ENCODE measurements at regions not wholly inside any gene's neighbourhood (a gene's known extent, or its start where the extent isn't known, plus 50 kb on each side); places are given as distances from the start of the nearest gene placed in this dataset.

- Histone ChIP-seq H3K9me3 (ENCODE audit: low read length) (no peaks in the 10 kb centered on the region), H4K20me1 (ENCODE audit: insufficient read depth) (no peaks in the 10 kb centered on the region), H3K36me3 (ENCODE audit: insufficient read depth, low read length) (no peaks in the 10 kb centered on the region), H3K4me3 (ENCODE audit: low read length) (no peak overlapping the region), H3K4me2 (ENCODE audit: low read length) (no peak overlapping the region), H3K27me3 (ENCODE audit: insufficient read depth, low read depth, low read length) (no peaks in the 10 kb centered on the region), H3K79me2 (replicated peaks; ENCODE audit: insufficient read depth, low read length) (peaks cover 3% of the 10 kb centered on the region), H3K9ac (ENCODE audit: low read length) (no peak overlapping the region), H3K27ac (ENCODE audit: low read length) (no peak overlapping the region), H3F3A (ENCODE audit: insufficient read depth, low read length, poor library complexity, severe bottlenecking) (no peaks in the 10 kb centered on the region), H3K9me2 (ENCODE audit: insufficient read depth, low read length) (no peaks in the 10 kb centered on the region), H2AFZ (ENCODE audit: low read depth, low read length) (no peak overlapping the region)
- no peak for TF ChIP-seq POLR2AphosphoS5 (IDR thresholded peaks at IDR 0.05)
- no peak for TF ChIP-seq SMC3 (conservative IDR thresholded peaks at IDR 0.05; ENCODE audit: poor library complexity)
- TF ChIP-seq, protein P1, sequence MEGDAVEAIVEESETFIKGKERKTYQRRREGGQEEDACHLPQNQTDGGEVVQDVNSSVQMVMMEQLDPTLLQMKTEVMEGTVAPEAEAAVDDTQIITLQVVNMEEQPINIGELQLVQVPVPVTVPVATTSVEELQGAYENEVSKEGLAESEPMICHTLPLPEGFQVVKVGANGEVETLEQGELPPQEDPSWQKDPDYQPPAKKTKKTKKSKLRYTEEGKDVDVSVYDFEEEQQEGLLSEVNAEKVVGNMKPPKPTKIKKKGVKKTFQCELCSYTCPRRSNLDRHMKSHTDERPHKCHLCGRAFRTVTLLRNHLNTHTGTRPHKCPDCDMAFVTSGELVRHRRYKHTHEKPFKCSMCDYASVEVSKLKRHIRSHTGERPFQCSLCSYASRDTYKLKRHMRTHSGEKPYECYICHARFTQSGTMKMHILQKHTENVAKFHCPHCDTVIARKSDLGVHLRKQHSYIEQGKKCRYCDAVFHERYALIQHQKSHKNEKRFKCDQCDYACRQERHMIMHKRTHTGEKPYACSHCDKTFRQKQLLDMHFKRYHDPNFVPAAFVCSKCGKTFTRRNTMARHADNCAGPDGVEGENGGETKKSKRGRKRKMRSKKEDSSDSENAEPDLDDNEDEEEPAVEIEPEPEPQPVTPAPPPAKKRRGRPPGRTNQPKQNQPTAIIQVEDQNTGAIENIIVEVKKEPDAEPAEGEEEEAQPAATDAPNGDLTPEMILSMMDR (IDR thresholded peaks at IDR 0.05; ENCODE audit: poor library complexity, severe bottlenecking): no peak
- no peak for TF ChIP-seq EP300 (conservative IDR thresholded peaks at IDR 0.05; ENCODE audit: poor library complexity, severe bottlenecking)
- no peak for TF ChIP-seq EZH2 (IDR thresholded peaks at IDR 0.05; ENCODE audit: borderline replicate concordance, insufficient read depth, low read length, poor library complexity, severe bottlenecking)
- TF ChIP-seq, protein P2, sequence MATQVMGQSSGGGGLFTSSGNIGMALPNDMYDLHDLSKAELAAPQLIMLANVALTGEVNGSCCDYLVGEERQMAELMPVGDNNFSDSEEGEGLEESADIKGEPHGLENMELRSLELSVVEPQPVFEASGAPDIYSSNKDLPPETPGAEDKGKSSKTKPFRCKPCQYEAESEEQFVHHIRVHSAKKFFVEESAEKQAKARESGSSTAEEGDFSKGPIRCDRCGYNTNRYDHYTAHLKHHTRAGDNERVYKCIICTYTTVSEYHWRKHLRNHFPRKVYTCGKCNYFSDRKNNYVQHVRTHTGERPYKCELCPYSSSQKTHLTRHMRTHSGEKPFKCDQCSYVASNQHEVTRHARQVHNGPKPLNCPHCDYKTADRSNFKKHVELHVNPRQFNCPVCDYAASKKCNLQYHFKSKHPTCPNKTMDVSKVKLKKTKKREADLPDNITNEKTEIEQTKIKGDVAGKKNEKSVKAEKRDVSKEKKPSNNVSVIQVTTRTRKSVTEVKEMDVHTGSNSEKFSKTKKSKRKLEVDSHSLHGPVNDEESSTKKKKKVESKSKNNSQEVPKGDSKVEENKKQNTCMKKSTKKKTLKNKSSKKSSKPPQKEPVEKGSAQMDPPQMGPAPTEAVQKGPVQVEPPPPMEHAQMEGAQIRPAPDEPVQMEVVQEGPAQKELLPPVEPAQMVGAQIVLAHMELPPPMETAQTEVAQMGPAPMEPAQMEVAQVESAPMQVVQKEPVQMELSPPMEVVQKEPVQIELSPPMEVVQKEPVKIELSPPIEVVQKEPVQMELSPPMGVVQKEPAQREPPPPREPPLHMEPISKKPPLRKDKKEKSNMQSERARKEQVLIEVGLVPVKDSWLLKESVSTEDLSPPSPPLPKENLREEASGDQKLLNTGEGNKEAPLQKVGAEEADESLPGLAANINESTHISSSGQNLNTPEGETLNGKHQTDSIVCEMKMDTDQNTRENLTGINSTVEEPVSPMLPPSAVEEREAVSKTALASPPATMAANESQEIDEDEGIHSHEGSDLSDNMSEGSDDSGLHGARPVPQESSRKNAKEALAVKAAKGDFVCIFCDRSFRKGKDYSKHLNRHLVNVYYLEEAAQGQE (IDR thresholded peaks at IDR 0.05; ENCODE audit: borderline replicate concordance): no peak
- no peak for TF ChIP-seq MXI1 (conservative IDR thresholded peaks at IDR 0.05; ENCODE audit: poor library complexity, severe bottlenecking)
- no peak for TF ChIP-seq TAF1 (IDR thresholded peaks at IDR 0.05; ENCODE audit: low read depth)
- no peak for TF ChIP-seq RAD21 (conservative IDR thresholded peaks at IDR 0.05)
Measured at GRCh38 chr5:88384886-88385285, 116.2 kb upstream of the TMEM161B start.

DNA sequence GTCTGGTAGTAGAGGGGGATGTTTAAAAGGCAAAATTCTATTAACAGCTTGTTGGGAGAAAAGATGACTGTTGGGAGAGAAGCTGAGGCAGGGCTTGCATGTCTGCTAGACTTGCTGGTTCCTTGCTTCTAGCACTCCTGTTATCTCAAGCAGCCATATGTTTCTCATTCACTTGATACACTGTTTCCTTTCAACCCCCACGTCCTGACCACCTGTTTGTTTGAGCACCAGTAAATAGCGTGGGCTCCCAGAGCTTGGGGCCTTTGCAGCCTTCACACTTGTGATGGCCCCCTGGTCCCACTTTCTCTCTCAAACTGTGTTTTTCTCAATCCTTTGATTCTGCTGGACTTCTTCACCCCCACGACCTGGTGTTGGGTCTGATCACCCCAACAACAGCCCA, 111.7 kb upstream of the TMEM161B start:
- no peak for TF ChIP-seq TAF1 (IDR thresholded peaks at IDR 0.05; ENCODE audit: low read depth)
- no peak for TF ChIP-seq EP300 (conservative IDR thresholded peaks at IDR 0.05; ENCODE audit: poor library complexity, severe bottlenecking)
- TF ChIP-seq, protein P1 (IDR thresholded peaks at IDR 0.05; ENCODE audit: poor library complexity, severe bottlenecking): no peak
- TF ChIP-seq MXI1 (conservative IDR thresholded peaks at IDR 0.05; ENCODE audit: poor library complexity, severe bottlenecking): no peak
- TF ChIP-seq RAD21 (conservative IDR thresholded peaks at IDR 0.05): no peak
- TF ChIP-seq, protein P2 (IDR thresholded peaks at IDR 0.05; ENCODE audit: borderline replicate concordance): no peak
- TF ChIP-seq POLR2AphosphoS5 (IDR thresholded peaks at IDR 0.05): no peak
- TF ChIP-seq SMC3 (conservative IDR thresholded peaks at IDR 0.05; ENCODE audit: poor library complexity): no peak
- TF ChIP-seq EZH2 (IDR thresholded peaks at IDR 0.05; ENCODE audit: borderline replicate concordance, insufficient read depth, low read length, poor library complexity, severe bottlenecking): no peak
- Histone ChIP-seq H3K27me3 (ENCODE audit: insufficient read depth, low read depth, low read length) (no peaks in the 10 kb centered on the region), H3K4me3 (ENCODE audit: low read length) (no peak overlapping the region), H3K4me2 (ENCODE audit: low read length) (no peak overlapping the region), H3K9ac (ENCODE audit: low read length) (no peak overlapping the region), H3K27ac (ENCODE audit: low read length) (no peak overlapping the region), H3K9me2 (ENCODE audit: insufficient read depth, low read length) (no peaks in the 10 kb centered on the region), H3F3A (ENCODE audit: insufficient read depth, low read length, poor library complexity, severe bottlenecking) (no peaks in the 10 kb centered on the region), H3K79me2 (replicated peaks; ENCODE audit: insufficient read depth, low read length) (no peaks in the 10 kb centered on the region), H2AFZ (ENCODE audit: low read depth, low read length) (no peak overlapping the region), H3K9me3 (ENCODE audit: low read length) (no peaks in the 10 kb centered on the region), H3K36me3 (ENCODE audit: insufficient read depth, low read length) (no peaks in the 10 kb centered on the region), H4K20me1 (ENCODE audit: insufficient read depth) (no peaks in the 10 kb centered on the region)

Measured in neural cell (in vitro differentiated cells).